ENCODE measurements at regions not wholly inside any gene's neighbourhood (a gene's known extent, or its start where the extent isn't known, plus 50 kb on each side); places are given as distances from the start of the nearest gene placed in this dataset.
"Not testable (repeated sequence)": the region's sequence is repeated elsewhere in the genome, so short reads cannot be mapped to it uniquely, and the experiment has no call there.

DNA sequence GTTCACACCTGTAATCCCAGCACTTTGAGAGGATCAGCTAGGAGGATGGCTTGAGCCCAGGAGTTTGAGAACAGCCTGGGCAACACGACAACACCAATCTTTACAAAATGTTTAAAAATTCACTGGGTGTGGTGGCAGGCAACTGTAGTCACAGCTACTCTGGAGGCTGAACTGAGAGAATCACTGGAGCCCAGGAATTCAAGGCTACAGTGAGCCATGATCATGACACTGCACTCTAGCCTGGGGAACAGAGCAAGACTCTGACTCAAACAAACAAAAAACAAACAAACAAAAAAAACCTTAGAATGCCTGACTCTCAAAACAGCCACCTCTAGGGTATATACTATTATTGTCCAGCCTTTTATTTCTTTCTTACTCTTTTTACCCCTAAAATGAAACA lies 56.5 kb upstream of the PAPSS2 start:
- no peak for DNase-seq (ENCODE audit: low read depth in 3 of 3, low spot score in 2 of 3)

DNA sequence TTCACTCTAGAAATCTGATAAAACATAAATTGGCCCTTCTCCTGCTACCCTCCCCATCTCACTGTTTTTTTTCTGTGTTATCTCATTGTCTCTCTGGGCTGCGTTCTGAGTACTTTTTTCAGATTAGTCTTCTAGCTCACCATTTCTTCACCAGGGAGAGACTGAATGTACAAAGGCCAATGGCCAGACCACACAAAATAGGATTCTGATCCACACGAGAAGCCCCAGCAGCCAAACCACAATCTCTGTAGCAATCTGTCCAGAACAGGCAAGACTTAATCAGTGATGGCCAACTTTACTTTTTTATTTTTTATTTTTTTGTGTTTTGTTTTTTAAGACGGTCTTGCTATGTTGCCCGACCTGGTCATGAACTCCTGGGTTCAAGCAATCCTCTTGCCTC lies 55.9 kb upstream of the PAPSS2 start:
- DNase-seq (ENCODE audit: low read depth in 3 of 3, low spot score in 2 of 3) = no peak

- no peak for DNase-seq (ENCODE audit: low read depth in 3 of 3, low spot score in 2 of 3)
Observed at GRCh38 chr10:87605628-87606251, 53.9 kb upstream of the PAPSS2 start.

DNA sequence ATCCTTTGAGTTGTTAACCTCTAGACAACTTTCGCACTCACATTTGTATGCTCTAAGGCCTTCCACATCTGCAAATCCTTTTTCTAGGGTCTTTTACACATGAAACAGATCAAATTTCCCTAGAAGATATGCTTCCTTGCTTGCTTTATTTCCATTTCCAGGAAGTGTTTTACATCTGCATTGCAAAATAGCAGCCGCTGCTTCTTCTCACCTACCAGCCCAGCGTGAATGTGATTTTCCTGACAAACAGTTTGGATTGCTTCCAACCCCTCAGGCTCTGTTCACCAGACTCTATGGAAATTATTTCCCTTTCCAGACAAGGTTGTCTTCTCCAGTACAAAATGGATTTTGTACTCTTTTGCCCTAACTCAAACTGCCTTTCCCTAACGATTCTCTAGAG lies 50.9 kb upstream of the PAPSS2 start:
- peak in 1 of 3 donors; percentile 2 for DNase-seq (ENCODE audit: low read depth in 3 of 3, low spot score in 2 of 3)

GRCh38 chr10:87609563-87609962 lies 50.1 kb upstream of the PAPSS2 start:
- DNase-seq (ENCODE audit: low read depth in 3 of 3, low spot score in 2 of 3) = not testable (repeated sequence)
